HEK293 (cell line): ENCODE measurements at regions not wholly inside any gene's neighbourhood (a gene's known extent, or its start where the extent isn't known, plus 50 kb on each side); places are given as distances from the start of the nearest gene placed in this dataset.

Experiments used
- CTCF ChIA-PET: fragments of 350-600 bp; formaldehyde crosslinking; extraction: SDS; loops from one replicate; lab custom pipeline; 2021; ENCODE audit warnings: antibody characterized with exemption; lab: Yijun Ruan, JAX
- POLR2A ChIA-PET: fragments of 300-600 bp; formaldehyde crosslinking; extraction: SDS; loops from one replicate; lab custom pipeline; 2020; ENCODE audit warnings: antibody characterized with exemption, inconsistent platforms; lab: Yijun Ruan, JAX
- H3K27ac ChIP-seq: fragments of 200-500 bp; sonication (Bioruptor generic); 2 replicates; pipeline ENCODE4 v1.5.1; 2014; ENCODE audit warnings: low read depth, low read length, control low read depth, inconsistent platforms; ENCODE audit errors: extremely low read depth
- H3K36me3 ChIP-seq, 2 experiments: fragments of 200-500 bp in 1 of 2; sonication (Bioruptor generic) in 1 of 2; 1 replicate in 1 of 2; 2 replicates in 1 of 2; pipeline ENCODE4 v1.5.1; 2014 to 2017; ENCODE audit warnings: inconsistent platforms in 2 of 2, low read length in 2 of 2; ENCODE audit not compliant: control insufficient read depth in 2 of 2, insufficient read depth in 1 of 2
- H3K4me1 ChIP-seq: fragments of 200-500 bp; sonication (Bioruptor generic); 2 replicates; pipeline ENCODE4 v1.5.1; 2014; ENCODE audit warnings: mild to moderate bottlenecking, low read length, inconsistent platforms; ENCODE audit not compliant: control insufficient read depth, insufficient read depth
- H3K4me3 ChIP-seq: 2 replicates; pipeline ENCODE4 v1.5.1; 2011; ENCODE audit warnings: low read depth, mild to moderate bottlenecking, control low read depth, low read length, moderate library complexity
- H3K9me3 ChIP-seq: fragments of 200-500 bp; sonication (Bioruptor generic); 2 replicates; pipeline ENCODE4 v1.5.1; 2014; ENCODE audit warnings: low read depth, low read length, inconsistent platforms; ENCODE audit not compliant: control insufficient read depth, insufficient read depth
- IKZF3 ChIP-seq: fragments of 450-650 bp; IDR thresholded peaks from 2 replicates; pipeline ENCODE4 v1.5.0; 2018; ENCODE audit warnings: missing biosample characterization, mild to moderate bottlenecking, missing genetic modification characterization, moderate library complexity
- SETDB1 ChIP-seq: IDR thresholded peaks from one replicate; pipeline ENCODE4 v1.6.1; 2017; ENCODE audit warnings: mild to moderate bottlenecking, low read length, moderate library complexity, mixed read lengths; ENCODE audit not compliant: insufficient read length
- SP2 ChIP-seq: fragments of 450-650 bp; formaldehyde crosslinking; IDR thresholded peaks from 2 replicates; pipeline ENCODE4 v1.5.1; 2016; ENCODE audit warnings: missing biosample characterization, missing genetic modification characterization
- ZNF133 ChIP-seq: fragments of 450-650 bp; formaldehyde crosslinking; IDR thresholded peaks from 2 replicates; pipeline ENCODE4 v1.5.1; 2016; ENCODE audit warnings: missing biosample characterization, missing genetic modification characterization
- ZNF140 ChIP-seq: fragments of 450-650 bp; formaldehyde crosslinking; IDR thresholded peaks from 2 replicates; pipeline ENCODE4 v1.5.1; 2016; ENCODE audit warnings: missing biosample characterization, missing genetic modification characterization
- ZNF19 ChIP-seq: fragments of 450-650 bp; formaldehyde crosslinking; IDR thresholded peaks from 2 replicates; pipeline ENCODE4; 2016; ENCODE audit warnings: missing biosample characterization, missing genetic modification characterization, low read depth
- ZNF292 ChIP-seq: fragments of 450-650 bp; formaldehyde crosslinking; IDR thresholded peaks from 2 replicates; pipeline ENCODE4 v1.5.1; 2016; ENCODE audit warnings: low read depth, missing biosample characterization, missing genetic modification characterization, borderline replicate concordance
- ZNF391 ChIP-seq: fragments of 450-650 bp; formaldehyde crosslinking; IDR thresholded peaks from 2 replicates; pipeline ENCODE4 v1.5.1; 2016; ENCODE audit warnings: low read depth, missing biosample characterization, missing genetic modification characterization, borderline replicate concordance
- ZNF416 ChIP-seq: fragments of 450-650 bp; formaldehyde crosslinking; IDR thresholded peaks from 2 replicates; pipeline ENCODE4 v1.5.1; 2016; ENCODE audit warnings: missing biosample characterization, missing genetic modification characterization
- ZNF514 ChIP-seq: fragments of 450-650 bp; formaldehyde crosslinking; IDR thresholded peaks from 2 replicates; pipeline ENCODE4 v1.5.1; 2016; ENCODE audit warnings: missing biosample characterization, missing genetic modification characterization
- ZNF544 ChIP-seq: fragments of 450-650 bp; formaldehyde crosslinking; IDR thresholded peaks from 2 replicates; pipeline ENCODE4 v1.5.0; 2017; ENCODE audit warnings: missing biosample characterization, missing genetic modification characterization
- ZNF560 ChIP-seq: fragments of 450-650 bp; formaldehyde crosslinking; IDR thresholded peaks from 2 replicates; pipeline ENCODE4 v1.5.1; 2017; ENCODE audit warnings: missing biosample characterization, missing genetic modification characterization, borderline replicate concordance
- ZNF561 ChIP-seq: fragments of 450-650 bp; IDR thresholded peaks from 2 replicates; pipeline ENCODE4 v1.5.1; 2018; ENCODE audit warnings: missing biosample characterization, missing genetic modification characterization, borderline replicate concordance
- ZNF664 ChIP-seq: fragments of 450-650 bp; formaldehyde crosslinking; IDR thresholded peaks from 2 replicates; pipeline ENCODE4 v1.5.1; 2016; ENCODE audit warnings: missing biosample characterization, missing genetic modification characterization
- ZNF707 ChIP-seq: fragments of 450-650 bp; formaldehyde crosslinking; IDR thresholded peaks from 2 replicates; pipeline ENCODE4 v1.5.1; 2016; ENCODE audit warnings: missing biosample characterization, missing genetic modification characterization
- ZNF768 ChIP-seq: fragments of 450-650 bp; formaldehyde crosslinking; IDR thresholded peaks from 2 replicates; pipeline ENCODE4 v1.5.1; 2018; ENCODE audit warnings: missing biosample characterization, mild to moderate bottlenecking, missing genetic modification characterization
- TF ChIP-seq, protein P1 (sequence below): fragments of 450-650 bp; formaldehyde crosslinking; IDR thresholded peaks from 2 replicates; pipeline ENCODE4 v1.5.1; 2016; ENCODE audit warnings: missing biosample characterization, missing genetic modification characterization
- TF ChIP-seq, protein P2 (sequence below): fragments of 450-650 bp; formaldehyde crosslinking; IDR thresholded peaks from 2 replicates; pipeline ENCODE4 v1.5.1; 2016; ENCODE audit warnings: missing biosample characterization, missing genetic modification characterization
- TF ChIP-seq, protein P3 (sequence below): fragments of 450-650 bp; IDR thresholded peaks from 2 replicates; pipeline ENCODE4 v1.5.1; 2018; ENCODE audit warnings: missing biosample characterization, missing genetic modification characterization
- TF ChIP-seq, protein P4 (sequence below): fragments of 450-650 bp; formaldehyde crosslinking; IDR thresholded peaks from 2 replicates; pipeline ENCODE4 v1.5.1; 2016; ENCODE audit warnings: missing biosample characterization, missing genetic modification characterization
- TF ChIP-seq, protein P5 (sequence below): fragments of 450-650 bp; formaldehyde crosslinking; IDR thresholded peaks from 2 replicates; pipeline ENCODE4 v1.5.1; 2017; ENCODE audit warnings: missing biosample characterization, missing genetic modification characterization
- TF ChIP-seq, protein P6 (sequence below): fragments of 450-650 bp; IDR thresholded peaks from 2 replicates; pipeline ENCODE4 v1.5.1; 2018; ENCODE audit warnings: missing biosample characterization, mild to moderate bottlenecking, missing genetic modification characterization

DNA sequence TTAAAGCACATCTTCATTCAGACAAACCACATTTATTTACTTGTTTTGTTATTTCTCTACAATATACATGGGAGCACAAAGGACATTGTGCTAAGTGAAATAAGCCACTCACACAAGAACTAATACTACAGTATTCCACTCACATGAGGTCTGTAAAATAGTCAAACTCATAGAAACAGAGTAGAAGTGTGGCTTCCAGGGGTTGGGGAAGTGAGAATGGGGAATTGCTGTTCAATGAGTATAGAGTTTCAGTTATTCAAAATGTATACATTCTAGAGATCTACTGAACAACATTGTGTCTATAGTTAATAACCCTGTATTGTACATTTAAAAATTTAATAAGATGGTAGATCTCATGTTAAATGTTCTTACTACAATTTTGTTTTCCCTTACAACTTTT is 88.8 kb downstream of the ATXN7L3B start:
- POLR2A ChIA-PET = no interaction called here
- no peak overlapping the region for H3K27ac ChIP-seq
- TF ChIP-seq ZNF140 (tag by site-specific recombination) (no peak), ZNF514 (no peak), ZNF707 (tag by site-specific recombination) (no peak), ZNF560 (tag by site-specific recombination) (no peak), ZNF19 (tag by site-specific recombination) (no peak), ZNF561 (no peak), SP2 (no peak), ZNF416 (tag by site-specific recombination) (no peak), SETDB1 (no peak), ZNF768 (no peak), ZNF544 (no peak), ZNF292 (tag by site-specific recombination) (no peak), IKZF3 (tag by site-specific recombination) (no peak), ZNF133 (no peak)
- TF ChIP-seq, protein P1, sequence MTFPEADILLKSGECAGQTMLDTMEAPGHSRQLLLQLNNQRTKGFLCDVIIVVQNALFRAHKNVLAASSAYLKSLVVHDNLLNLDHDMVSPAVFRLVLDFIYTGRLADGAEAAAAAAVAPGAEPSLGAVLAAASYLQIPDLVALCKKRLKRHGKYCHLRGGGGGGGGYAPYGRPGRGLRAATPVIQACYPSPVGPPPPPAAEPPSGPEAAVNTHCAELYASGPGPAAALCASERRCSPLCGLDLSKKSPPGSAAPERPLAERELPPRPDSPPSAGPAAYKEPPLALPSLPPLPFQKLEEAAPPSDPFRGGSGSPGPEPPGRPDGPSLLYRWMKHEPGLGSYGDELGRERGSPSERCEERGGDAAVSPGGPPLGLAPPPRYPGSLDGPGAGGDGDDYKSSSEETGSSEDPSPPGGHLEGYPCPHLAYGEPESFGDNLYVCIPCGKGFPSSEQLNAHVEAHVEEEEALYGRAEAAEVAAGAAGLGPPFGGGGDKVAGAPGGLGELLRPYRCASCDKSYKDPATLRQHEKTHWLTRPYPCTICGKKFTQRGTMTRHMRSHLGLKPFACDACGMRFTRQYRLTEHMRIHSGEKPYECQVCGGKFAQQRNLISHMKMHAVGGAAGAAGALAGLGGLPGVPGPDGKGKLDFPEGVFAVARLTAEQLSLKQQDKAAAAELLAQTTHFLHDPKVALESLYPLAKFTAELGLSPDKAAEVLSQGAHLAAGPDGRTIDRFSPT (tag by site-specific recombination) = no peak
- TF ChIP-seq, protein P2, sequence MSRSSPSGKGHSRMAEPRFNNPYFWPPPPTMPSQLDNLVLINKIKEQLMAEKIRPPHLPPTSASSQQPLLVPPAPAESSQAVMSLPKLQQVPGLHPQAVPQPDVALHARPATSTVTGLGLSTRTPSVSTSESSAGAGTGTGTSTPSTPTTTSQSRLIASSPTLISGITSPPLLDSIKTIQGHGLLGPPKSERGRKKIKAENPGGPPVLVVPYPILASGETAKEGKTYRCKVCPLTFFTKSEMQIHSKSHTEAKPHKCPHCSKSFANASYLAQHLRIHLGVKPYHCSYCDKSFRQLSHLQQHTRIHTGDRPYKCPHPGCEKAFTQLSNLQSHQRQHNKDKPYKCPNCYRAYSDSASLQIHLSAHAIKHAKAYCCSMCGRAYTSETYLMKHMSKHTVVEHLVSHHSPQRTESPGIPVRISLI = no peak
- TF ChIP-seq, protein P3, sequence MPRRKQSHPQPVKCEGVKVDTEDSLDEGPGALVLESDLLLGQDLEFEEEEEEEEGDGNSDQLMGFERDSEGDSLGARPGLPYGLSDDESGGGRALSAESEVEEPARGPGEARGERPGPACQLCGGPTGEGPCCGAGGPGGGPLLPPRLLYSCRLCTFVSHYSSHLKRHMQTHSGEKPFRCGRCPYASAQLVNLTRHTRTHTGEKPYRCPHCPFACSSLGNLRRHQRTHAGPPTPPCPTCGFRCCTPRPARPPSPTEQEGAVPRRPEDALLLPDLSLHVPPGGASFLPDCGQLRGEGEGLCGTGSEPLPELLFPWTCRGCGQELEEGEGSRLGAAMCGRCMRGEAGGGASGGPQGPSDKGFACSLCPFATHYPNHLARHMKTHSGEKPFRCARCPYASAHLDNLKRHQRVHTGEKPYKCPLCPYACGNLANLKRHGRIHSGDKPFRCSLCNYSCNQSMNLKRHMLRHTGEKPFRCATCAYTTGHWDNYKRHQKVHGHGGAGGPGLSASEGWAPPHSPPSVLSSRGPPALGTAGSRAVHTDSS (tag by site-specific recombination) = no peak

DNA sequence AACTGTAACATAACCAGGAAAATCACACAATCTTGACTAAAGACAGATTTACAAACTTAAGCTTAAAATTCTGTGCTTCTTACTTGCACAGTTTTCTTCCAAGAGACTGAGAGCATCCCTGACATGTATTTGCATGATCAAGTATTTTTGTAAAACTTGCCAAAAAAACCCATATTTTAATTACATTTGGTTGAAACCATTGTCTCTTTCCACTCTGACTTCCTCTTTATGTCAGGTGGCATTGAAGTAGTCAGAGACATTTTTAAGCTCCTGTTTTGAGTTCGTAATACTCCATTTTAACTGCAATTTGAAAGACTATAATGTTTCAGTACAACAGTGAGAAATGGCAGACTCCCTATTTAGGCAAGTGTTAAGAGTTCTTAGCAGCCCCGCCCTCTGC is 103.6 kb downstream of the ATXN7L3B start:
- CTCF ChIA-PET = no interaction called here
- POLR2A ChIA-PET = no interaction called here
- H3K27ac ChIP-seq = no peak overlapping the region

More for the DNA sequence above, 88.8 kb downstream of the ATXN7L3B start:
- Histone ChIP-seq H3K36me3 (no peaks in the 10 kb centered on the region), H3K4me3 (no peak overlapping the region), H3K4me1 (no peaks in the 10 kb centered on the region), H3K9me3 (no peaks in the 10 kb centered on the region)
- CTCF ChIA-PET = no interaction called here

More for the DNA sequence above, 103.6 kb downstream of the ATXN7L3B start:
- no peaks in the 10 kb centered on the region for H3K4me1 ChIP-seq
- H3K9me3 ChIP-seq = no peaks in the 10 kb centered on the region
- H3K36me3 ChIP-seq = no peaks in the 10 kb centered on the region
- H3K4me3 ChIP-seq = no peak overlapping the region
- no peak for TF ChIP-seq ZNF664 (tag by site-specific recombination)
- TF ChIP-seq, protein P4, sequence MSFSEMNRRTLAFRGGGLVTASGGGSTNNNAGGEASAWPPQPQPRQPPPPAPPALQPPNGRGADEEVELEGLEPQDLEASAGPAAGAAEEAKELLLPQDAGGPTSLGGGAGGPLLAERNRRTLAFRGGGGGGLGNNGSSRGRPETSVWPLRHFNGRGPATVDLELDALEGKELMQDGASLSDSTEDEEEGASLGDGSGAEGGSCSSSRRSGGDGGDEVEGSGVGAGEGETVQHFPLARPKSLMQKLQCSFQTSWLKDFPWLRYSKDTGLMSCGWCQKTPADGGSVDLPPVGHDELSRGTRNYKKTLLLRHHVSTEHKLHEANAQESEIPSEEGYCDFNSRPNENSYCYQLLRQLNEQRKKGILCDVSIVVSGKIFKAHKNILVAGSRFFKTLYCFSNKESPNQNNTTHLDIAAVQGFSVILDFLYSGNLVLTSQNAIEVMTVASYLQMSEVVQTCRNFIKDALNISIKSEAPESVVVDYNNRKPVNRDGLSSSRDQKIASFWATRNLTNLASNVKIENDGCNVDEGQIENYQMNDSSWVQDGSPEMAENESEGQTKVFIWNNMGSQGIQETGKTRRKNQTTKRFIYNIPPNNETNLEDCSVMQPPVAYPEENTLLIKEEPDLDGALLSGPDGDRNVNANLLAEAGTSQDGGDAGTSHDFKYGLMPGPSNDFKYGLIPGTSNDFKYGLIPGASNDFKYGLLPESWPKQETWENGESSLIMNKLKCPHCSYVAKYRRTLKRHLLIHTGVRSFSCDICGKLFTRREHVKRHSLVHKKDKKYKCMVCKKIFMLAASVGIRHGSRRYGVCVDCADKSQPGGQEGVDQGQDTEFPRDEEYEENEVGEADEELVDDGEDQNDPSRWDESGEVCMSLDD (tag by site-specific recombination) = no peak
- no peak for TF ChIP-seq ZNF391 (tag by site-specific recombination)
- TF ChIP-seq, protein P5, sequence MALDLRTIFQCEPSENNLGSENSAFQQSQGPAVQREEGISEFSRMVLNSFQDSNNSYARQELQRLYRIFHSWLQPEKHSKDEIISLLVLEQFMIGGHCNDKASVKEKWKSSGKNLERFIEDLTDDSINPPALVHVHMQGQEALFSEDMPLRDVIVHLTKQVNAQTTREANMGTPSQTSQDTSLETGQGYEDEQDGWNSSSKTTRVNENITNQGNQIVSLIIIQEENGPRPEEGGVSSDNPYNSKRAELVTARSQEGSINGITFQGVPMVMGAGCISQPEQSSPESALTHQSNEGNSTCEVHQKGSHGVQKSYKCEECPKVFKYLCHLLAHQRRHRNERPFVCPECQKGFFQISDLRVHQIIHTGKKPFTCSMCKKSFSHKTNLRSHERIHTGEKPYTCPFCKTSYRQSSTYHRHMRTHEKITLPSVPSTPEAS (tag by site-specific recombination) = no peak
- TF ChIP-seq, protein P6, sequence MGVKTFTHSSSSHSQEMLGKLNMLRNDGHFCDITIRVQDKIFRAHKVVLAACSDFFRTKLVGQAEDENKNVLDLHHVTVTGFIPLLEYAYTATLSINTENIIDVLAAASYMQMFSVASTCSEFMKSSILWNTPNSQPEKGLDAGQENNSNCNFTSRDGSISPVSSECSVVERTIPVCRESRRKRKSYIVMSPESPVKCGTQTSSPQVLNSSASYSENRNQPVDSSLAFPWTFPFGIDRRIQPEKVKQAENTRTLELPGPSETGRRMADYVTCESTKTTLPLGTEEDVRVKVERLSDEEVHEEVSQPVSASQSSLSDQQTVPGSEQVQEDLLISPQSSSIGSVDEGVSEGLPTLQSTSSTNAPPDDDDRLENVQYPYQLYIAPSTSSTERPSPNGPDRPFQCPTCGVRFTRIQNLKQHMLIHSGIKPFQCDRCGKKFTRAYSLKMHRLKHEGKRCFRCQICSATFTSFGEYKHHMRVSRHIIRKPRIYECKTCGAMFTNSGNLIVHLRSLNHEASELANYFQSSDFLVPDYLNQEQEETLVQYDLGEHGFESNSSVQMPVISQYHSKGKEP (tag by site-specific recombination) = no peak
- TF ChIP-seq, all 188 proteins: peak for 0
